HT-29 (cell line): ENCODE measurements at regions not wholly inside any gene's neighbourhood (a gene's known extent, or its start where the extent isn't known, plus 50 kb on each side); places are given as distances from the start of the nearest gene placed in this dataset.

Source experiments
- DNase-seq: peaks from one replicate; pipeline ENCODE4 v3.0.0-alpha.2; 2015; ENCODE audit warnings: low spot score

- no peak for DNase-seq
Measured at GRCh38 chr2:59083075-59083828, 842.1 kb upstream of the FANCL start.

DNA sequence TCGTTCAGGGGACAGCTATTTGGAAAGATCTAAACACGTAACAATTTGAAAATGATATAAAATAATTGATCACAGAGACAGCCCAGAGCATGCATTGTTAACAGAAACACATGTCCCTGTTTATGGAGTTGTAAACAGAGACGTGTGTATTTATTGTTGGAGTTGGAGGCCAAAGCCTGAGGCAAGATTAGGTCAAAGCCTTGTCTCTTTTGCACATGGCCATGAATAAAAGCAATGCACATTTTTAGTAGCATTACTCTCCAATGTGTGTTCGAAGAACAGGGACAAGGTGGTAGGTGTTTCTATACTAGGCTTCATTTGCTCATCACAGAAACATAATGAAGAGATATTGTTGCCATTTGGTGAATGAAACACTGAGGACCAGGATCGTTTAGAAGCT, 841.5 kb upstream of the FANCL start:
- DNase-seq, result no peak

DNA sequence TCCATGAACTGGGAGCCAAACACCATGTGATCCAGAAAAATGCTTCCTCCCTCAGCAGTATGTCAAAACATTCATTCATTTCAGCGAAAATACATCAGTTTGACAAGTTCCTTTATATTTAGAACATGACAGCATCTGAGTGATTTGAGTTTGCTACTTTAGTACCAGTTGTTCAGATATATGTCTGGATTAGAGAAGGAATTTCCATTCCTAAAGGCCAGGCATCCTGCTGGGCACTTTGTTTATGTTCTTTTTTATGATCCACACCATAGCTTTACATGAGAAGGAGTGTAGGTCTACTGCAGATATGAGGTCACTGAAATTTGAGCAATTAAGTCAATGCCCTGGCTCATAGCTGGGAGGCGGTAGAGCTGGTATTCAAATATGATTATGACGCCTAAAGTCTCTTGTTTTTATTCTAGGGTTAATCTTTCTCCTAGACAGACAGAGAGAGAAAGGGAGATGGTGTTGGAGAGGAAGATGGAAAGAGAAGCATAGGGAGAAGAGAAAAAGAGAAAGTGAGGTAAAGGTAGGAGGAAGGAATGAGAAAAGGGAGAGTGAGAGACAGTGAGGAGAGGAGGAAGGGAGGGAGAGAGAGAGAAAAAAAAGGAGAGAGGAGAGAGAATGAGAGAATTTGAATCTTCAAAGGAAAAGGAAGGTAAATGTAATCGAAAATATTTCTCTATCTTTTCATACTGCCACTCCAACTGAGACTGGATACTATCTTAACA, 839.5 kb upstream of the FANCL start:
- no peak for DNase-seq

GRCh38 chr2:59077981-59078531, 836.9 kb upstream of the FANCL start:
- no peak for DNase-seq

DNA sequence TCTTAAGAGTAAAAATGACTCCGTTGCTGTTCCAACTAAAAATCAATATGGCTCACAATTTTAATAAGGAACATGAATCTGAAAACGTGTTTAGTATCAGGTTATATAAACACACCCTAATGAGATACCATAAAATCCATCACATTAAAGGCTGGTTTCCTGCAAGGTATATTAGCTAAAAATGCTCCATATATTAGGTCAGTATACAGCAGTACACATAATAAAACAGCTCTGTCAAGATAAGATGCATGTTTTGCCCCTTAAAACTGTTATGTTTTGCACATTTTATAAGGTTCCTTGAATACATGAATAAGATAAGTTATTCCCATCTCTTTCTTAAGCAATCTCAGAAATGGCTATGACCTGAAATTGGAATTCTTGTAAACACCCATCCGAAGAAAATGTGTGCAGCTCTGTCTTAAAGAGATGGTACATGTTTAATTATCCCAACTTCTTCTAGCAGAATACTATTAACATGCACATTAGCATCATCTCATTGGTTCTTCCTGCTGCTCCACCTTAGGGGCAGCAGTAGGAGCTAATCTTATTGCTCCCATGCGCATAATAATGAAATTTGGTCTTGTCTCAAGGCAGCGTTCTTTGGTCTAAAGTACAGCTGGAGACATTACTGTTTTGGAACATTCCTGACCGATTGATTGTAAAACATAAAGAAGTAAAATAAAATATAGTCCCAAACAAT, 836.1 kb upstream of the FANCL start:
- no peak for DNase-seq

DNA sequence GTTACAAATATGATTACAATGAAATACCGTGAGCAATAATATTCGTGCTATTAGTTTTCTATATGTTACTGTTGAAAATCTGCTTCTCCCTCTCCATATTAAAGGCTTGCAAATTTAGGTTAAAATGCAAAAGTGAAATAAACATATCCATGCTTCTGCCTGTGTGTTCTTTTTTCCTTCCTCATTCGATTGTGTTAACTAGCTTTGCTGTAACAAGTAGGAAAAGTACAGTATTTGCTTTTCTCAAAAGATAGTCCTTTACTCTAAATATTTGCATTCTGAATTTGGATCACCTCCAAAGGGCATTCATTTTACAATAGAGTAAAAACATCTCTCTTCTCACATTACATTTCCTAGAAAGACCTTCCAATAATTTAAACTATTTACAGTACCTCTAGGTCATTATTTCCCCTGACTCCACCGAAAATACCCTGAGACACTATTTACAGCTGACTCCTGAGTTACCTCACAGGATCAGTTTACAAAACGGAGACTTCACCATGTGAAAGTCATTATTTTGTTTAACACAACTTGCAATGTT, 835.0 kb upstream of the FANCL start:
- DNase-seq, result no peak

DNA sequence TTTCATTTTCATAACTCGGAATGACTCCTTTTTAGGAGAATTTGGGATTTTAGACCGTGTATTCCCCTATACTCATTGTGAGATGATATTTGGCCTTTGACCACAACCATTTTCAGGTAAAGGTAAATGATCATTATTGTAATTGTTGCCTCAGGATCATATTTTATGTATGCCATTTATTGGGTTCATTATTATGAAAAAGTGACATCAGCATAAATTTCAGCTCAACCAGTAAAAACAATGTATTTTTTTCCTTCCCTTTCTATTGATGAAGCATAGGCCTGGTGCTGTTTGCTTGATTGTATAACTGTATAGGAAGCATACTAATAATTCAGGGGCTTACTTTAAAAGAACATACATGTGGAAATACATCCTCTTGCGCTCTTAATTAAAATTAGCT, 832.9 kb upstream of the FANCL start:
- DNase-seq, result no peak

DNA sequence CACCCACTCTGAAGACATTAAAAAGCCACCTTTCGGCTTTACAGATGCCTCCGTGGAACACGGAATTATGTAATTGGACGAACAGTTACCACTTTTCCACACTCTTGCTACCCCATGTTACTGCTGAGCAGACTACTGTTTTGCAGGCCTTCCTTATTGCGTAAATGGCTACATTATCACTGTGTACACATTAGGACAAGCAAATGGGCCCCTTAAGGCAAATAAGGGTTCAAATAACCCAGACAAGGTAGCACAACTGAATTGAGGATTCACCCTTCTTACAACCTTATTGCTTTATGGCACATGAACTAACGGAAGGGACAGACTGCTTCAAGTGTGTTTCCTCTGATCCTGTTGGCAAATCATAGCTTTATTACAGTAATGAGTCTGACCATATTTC, 832.2 kb upstream of the FANCL start:
- DNase-seq, result no peak

DNA sequence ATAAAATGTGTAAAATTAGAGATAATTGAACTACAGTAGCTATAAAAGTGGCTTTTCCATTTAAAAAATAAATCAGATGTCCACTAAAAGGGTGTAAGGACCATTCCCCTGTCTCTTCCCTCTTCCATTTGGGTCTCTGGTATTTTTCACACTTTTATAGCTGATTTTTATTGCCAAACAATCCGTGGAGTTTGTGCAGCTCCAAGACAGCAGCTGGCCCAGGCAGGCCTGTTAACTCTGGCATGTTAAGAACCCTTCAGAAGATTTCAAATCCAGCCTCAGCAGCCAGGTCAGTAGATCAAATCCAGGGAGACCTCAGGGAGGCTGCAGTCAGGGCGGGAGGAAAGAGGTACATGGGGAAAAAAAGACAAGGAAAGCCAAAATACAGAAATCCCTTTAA, 827.1 kb upstream of the FANCL start:
- no peak for DNase-seq

DNA sequence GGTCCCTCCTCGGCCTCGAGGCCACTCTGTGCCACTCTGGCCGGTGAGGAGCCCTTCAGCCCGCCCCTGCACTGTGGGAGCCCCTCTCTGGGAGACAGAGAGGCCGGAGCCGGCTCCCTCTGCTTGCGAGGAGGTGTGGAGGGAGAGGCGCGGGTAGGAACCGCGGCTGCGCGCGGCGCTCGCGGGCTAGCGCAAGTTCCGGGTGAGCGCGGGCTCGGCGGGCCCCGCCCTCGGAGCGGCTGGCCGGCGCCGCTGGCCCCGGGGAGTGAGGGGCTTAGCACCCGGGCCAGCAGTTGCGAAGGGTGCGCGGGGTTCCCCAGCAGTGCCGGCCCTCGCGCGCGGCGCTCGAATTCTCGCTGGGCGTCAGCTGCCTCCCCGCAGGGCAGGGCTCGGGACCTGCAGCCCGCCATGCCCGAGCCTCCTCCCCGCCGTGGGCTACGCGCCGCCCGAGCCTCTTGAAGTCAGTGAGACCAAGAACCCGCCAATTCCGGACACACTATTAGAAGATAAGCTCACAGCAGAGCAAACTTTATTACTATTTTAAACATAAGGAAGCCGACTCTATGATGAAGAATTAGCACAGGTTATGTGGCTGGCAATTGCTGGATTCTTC, 825.8 kb upstream of the FANCL start:
- DNase-seq, result no peak

DNA sequence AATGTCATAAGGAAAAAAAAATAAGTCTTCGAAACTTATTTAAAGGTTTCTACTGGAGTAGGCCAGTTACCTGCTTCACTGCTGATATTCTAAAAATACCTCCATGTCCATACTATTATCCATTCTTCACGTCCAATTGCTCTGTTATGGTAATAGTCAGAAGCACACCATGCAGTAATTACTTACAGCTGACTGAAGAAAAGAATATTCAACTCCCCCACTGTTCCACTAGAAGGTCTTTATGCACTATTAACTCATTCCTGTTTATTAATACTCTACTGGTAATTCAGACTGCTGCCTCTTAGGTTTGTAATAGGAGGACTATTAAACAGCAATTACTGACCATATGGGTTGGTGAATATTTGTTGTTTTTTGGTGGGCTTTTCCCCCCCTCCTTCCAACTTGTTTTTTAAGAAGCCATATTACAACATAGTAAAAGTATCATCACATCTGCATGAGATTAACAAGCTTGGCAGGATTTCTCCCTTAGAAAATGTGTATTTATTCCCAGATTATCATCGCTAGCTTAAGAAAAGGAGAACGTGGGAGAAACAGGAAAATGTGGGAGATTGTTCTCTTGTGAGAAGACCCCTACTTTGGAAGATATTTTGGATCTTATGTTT, 806.4 kb upstream of the FANCL start:
- DNase-seq, result no peak

- no peak for DNase-seq
Measured at GRCh38 chr2:59046401-59047372, 805.6 kb upstream of the FANCL start.

- DNase-seq, result no peak
Measured at GRCh38 chr2:59044736-59045135, 803.6 kb upstream of the FANCL start.

DNA sequence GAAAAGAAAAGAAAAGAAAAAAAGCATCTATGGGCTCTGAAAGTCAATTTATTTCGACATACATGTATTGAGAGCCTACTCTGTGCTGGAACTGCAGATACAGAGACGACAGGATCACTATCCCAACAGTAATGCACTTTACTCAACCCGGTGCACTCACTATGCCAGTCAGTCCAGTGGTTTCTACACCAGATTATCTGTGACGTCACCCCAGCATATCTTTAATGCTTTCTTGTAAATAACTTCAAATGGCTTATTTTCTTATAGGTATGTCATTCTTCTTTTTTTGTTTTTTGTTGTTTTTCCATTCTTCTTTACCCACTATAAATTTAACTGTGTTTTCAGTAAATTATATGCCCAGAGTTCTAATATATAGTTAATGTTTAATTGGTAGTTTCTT, 800.0 kb upstream of the FANCL start:
- DNase-seq, result no peak

DNA sequence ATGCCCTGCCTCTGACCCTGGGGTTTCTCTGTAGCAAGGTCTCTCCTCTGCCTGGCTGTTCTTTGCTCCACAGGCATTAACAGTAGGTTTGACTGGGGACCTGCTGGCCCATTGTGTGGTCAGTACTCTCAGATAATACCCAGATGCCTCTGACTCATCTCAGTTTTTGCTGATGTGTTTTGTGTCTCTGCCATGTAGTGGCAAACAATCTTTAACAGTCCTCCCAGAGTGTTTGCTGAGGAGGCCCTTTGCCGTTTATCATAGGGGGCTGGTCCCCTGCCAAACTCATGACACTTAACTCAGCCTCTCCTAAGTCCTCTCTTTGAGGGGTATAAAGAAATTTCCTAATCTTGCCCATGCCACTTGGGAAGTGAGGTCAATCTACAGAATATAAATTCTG, 793.7 kb upstream of the FANCL start:
- DNase-seq, result no peak

- DNase-seq, result no peak
Measured at GRCh38 chr2:59034106-59034505, 793.0 kb upstream of the FANCL start.

DNA sequence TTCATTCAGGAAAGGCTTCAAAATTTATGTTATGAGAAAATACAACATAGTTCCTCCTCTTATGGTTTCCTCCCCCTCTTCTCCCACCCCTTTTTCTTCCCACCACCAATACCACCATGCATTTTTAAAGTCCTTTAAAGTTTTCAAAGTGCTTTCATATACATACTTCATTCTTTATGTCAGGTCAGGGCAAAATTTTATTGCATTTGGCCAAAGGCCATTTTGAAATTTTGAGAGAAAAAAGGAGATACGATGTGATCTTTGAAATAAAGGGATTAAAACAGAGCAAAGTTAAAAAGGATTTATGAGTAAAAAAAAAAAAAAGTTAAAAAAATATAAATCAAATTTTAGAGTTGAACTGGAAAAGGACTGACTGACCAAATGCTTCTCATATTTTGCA, 792.5 kb upstream of the FANCL start:
- DNase-seq, result no peak

GRCh38 chr2:59032499-59032898, 791.4 kb upstream of the FANCL start:
- no peak for DNase-seq

DNA sequence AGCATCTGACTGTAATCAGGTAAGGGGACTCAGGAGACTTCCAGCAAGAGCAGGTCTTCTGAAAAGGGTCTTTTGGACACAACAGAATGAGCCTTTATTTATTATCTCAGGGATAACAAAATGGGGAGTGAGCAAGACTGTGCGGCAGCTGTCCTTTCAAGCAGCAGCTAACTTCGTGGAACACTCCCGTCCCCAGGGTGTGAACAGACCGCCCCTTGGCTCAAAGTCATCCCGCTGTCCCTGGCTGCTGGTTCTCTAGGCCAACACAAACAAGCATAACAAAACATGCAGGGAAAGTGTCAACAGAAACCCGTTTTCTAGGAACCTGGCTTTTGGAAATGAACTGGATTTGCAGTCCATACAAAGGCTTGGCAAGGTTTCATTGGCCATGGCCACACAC, 787.9 kb upstream of the FANCL start:
- no peak for DNase-seq

- DNase-seq, result no peak
Measured at GRCh38 chr2:59027320-59027719, 786.2 kb upstream of the FANCL start.
